Hippocampal formation (tissue), 2 donors: ENCODE measurements at regions not wholly inside any gene's neighbourhood (a gene's known extent, or its start where the extent isn't known, plus 50 kb on each side); places are given as distances from the start of the nearest gene placed in this dataset.
"Not testable (repeated sequence)": the region's sequence is repeated elsewhere in the genome, so short reads cannot be mapped to it uniquely, and the experiment has no call there.

ENCODE experiments used
- DNase-seq, 2 donors: peaks; one replicate each; lab custom pipeline; 2025; lab: John Stamatoyannopoulos, UW

DNA sequence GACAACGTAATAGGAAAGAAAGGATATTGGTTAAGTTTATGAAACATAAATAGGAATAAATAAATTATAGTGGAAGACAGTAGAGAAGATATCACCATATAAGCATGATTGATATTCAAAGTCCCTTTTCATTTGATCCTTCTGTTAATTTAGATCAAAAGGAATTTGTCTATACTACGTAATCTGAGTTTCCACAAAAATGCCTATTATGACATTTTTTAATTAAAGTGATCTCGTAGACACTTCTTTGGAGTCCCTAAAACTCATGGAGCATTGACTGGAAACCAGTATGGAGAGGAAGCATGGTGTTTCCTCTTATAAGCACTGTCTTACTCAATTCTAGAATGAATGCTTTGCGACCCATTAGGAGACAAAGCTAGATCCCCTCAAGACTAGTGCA lies 411.4 kb upstream of the SPHKAP start:
- DNase-seq, result no peak

DNA sequence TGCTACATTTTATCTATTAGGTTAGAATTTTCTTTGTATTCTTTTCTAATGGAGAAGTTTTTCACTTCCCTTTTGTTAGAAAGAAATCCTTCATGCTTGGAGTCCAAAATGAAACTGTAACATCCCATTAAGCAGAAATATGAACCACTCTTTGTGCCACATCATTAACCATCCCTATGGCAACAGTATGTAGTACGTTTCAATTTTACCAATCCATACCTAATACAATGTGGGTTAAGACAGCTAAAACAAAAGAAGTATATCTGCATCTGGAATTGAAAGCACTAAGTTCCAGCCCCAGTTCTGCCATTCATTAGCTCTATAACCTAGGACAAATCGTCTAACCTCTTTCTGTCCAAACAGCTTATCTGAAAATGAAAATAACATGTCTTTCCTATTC lies 409.2 kb upstream of the SPHKAP start:
- no peak for DNase-seq

DNA sequence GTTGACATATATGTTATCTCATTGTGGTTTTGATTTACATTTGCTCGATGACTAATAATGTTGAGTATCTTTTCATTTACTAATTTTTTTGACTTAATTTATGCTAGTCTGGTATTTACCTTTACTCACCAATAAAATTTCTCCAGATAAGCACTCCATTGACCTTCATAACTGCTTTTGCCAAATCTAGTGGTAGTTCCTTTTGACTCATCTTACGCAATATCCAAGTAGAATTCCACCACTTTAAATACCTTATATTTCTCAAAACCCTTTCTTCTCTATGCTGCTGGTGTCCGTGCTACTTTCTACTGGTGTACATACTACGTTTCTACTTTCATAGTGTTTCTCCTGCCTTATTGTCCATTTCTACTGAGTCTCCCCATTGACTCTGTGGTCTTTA lies 407.6 kb upstream of the SPHKAP start:
- no peak for DNase-seq

DNA sequence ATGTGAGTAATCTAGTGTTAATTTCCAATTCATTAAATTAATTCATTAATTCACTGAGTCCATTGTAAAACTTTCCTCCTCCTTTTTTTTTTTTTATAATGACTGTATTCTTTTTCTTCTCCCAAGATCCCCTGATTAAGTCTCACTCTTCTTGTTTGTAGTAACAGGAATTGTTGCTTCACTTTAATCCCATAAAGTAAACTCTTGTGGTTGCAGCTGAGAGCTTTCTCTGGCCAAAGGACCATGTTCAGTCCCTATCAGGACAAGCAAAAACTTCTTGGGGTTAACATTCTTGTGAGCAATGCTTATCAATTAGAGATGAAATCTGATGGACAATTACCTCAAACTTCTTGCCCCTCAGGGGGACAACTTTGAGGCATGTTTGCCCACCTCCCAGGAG lies 400.2 kb upstream of the SPHKAP start:
- no peak for DNase-seq

DNA sequence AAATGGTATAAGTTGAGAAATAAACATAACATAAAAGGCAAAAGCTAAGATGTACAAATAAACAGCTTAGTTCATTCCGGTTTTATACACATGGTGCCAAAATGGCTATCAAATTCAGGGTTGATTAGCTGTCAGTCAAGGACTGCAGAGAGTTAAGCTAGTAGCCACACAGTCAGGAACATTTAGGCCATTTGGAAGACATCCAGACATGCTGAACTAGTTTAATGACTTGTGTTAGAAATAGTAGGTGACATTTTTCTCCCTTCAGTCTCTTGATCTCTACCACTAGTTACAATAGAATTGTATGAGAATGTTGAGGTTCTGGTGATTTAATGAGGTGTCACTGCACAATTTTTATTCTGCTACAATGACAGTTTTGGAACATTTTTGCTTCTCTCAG lies 394.4 kb upstream of the SPHKAP start:
- DNase-seq, result no peak

DNA sequence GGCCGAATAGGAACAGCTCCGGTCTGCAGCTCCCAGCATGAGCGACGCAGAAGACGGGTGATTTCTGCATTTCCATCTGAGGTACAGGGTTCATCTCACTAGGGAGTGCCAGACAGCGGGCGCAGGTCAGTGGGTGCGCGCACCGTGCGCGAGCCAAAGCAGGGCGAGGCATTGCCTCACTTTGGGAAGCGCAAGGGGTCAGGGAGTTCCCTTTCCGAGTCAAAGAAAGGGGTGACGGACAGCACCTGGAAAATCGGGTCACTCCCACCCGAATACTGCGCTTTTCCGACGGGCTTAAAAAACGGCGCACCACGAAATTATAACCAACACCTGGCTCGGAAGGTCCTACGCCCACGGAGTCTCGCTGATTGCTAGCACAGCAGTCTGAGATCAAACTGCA lies 386.8 kb upstream of the SPHKAP start:
- DNase-seq, result not testable (repeated sequence)

DNA sequence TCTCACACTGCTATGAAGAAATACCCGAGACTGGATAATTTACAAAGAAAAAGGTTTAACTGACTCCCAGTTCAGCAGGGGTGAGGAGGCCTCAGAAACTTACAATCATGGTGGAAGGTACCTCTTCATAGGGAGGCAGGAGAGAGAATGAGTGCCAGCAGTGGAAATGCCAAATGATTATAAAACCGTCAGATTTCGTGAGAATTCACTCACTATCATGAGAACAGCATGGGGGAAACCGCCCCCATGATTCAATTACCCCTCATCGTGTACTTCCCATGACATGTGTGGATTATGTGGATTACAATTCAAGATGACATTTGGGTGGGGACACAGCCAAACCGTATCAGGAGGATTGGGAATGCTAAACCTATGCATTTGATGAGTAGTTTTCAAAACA lies 380.3 kb upstream of the SPHKAP start:
- DNase-seq, result no peak

DNA sequence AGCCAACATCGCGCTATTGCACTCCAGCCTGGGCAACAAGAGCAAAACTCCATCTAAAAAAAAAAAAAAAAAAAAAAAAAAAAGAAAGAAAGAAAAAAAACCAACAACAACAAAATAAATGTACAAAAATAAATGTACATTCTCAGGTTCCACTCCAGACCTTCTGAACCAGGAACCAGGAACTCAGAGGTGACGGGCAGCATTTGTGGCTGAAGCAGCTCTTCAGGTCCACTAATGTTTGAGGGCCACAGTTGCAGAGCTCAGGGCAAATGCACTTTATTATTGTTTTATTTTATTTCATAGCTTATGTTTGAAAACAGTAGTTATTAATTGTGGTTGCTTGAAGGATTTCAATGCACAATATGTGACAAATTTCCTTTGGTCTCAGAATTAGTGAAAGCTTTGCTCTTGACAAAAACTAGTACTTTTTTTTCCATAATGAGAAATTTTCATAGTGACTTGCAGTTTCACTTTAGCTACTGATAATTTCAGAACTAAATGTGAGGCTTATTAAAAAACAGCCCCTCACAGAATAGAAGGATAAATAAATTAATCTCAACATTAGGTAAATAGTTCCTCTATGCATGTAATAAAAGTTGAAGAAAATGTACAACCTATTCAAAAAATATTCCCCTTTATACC lies 378.4 kb upstream of the SPHKAP start:
- no peak for DNase-seq

DNA sequence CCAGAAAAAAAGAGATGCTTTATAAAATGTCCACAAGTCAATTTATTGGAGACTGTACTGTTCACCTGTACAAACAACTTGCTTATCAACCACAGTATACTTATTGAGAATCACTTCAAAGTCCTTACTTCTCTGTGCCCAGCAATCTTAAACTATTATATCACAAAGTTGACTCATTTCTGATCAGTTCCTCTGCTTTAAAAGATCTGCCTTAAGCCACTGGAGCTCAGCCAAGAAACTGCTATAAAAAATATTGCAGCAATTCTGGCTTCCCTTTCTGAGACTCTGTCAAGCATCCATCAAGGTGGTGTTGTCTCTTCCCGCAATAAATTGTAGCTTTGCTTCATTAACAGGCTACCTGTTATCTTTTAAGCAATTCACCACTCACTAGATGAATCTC lies 375.2 kb upstream of the SPHKAP start:
- DNase-seq, result no peak

DNA sequence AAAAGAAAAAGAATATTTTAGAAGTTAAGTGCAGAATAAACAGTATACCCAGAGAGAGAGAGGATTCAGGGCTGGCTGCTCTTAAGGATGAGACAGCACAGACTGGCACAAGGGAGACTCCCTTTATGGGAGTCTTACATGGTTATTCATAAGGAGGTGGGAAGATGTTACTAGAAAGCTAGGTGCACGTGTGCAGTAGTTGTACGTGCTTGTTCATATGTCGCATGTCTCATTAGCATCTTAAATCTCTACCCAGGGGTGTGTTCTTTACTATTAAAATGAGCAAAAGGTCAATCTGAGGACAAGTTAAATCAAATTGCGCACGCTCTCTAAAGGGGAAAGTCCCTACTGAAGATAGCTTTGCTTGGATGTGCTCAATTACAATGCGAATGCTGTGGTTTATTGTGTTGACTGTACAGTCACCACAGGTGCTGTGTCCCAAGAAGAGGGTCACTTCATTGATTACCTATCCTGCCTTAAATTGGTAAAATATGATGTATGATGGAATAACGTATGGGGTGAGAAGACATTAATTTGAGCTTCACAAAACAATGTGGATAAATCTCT lies 368.0 kb upstream of the SPHKAP start:
- no peak for DNase-seq

DNA sequence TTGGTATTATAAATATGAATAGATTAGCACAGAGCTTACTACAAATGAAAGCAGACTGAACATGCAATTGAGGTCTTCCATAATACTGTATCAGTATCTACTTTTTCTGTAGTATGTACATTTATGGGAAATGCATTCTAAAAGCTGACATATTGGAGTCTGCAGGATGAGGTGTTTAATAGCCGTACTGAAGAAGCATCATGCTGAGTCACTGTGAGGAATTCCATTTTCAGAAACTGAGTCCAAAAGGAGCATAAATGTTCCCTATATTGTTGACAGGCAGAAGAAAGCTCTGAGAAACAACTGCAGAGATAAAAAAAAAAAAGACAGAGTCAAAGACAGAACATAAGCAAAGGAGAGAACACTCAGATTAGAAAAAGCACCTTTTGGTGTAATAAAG lies 366.7 kb upstream of the SPHKAP start:
- DNase-seq, result no peak

DNA sequence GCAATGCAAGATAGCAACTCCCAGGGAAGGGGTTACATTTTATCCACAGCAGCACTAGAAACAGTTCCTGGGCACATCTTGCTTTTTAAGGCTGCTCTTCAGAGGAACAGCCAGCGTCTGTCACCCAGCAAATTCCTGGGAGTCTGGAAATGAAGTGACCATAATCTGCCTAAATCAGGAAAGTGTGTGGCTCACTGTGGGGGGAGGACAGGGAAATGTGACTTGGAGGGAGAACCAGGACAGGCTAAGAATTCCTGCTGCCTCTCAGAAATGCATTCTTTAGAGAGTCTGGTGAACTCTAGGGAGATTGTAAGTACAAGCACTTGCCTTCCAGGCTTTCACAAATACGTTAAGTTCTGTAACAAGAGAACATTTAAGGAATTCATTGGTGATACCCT lies 364.3 kb upstream of the SPHKAP start:
- no peak for DNase-seq

DNA sequence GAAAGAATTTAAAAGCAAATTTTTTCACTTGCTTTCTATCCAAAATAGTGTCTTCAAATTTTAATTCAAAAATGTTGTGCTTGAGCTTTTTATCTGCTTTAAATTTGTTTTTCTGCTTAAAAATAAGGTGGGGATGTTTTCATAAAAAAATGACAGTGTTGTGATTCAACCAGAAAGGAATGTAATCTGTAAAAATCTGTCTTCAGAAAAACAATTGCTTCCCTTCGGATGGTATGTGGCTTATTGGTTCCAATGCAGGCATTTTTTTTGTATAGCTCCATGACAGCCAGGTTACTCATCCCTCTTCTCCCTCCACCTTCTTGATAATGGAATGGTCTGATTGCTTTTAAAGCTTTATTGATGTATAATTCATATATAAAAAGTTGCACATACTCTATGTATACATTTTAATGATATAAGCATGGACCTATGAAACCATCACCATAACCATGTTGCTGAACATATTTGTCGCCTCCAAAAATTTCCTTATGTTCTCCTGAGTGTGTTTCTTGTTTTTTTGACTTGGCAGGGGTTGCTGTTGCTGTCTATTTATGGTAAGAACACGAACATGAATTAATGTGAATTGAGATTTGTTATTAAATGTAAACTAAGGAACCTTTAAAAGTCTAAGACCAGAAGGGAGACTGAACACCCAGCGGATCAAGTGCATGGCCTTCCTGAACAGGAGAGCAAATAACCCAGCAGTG lies 363.7 kb upstream of the SPHKAP start:
- DNase-seq, result no peak

DNA sequence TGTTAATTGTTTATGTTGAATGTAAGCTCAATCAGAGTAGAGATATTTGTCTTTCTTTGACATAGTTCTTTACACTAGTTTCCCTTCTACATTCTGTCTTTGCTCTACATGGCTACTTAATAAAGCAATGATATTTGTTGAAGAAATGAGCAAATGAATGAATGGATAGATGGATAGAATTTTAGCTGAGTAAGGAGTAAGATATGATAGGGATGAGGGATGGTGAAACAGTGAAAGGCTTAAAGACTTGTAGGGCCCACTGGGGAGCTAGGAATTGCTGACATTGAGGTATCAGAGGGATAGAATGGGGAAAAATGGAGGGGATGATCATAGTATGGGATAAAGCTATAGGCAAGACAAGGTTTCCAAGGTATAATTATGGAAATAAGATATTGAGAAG lies 361.6 kb upstream of the SPHKAP start:
- DNase-seq, result no peak

DNA sequence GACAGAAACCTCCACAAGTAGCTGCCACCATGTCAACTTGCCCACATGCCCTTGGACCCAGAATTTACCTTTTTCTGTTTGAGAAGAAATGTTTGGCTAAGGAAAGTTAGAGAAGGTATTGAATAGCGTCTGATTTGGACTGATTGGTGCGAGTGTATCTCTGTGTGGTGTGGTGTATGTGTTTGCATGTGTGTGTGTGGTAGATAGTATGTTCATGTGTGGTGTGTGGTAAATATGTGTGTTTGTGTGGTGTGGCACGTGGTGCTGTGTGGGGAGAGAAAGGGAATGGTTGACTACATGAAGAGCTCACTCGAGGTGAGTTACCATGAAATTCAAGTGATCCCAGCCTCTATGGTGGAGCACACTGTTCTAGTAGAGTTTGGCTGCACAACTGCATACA lies 360.8 kb upstream of the SPHKAP start:
- DNase-seq, result no peak

DNA sequence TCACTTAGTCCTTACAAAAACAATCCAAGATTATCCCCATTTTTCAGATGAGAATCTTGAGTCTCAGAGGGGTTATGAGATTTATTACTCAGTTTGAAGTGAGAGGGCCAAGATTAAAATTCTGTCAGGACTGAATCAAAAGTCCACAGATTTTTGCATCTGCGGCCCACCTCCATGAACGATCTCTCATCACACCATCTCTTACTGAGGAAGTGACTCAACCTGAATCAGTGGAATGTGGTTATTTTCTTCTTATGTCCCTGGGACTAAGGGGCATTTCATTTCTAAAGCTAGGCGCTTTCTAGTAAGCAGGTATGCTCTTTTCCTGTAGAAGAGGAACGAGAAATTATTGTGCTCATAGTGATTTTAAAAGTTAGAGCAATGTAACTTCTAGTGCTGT lies 360.3 kb upstream of the SPHKAP start:
- no peak for DNase-seq

DNA sequence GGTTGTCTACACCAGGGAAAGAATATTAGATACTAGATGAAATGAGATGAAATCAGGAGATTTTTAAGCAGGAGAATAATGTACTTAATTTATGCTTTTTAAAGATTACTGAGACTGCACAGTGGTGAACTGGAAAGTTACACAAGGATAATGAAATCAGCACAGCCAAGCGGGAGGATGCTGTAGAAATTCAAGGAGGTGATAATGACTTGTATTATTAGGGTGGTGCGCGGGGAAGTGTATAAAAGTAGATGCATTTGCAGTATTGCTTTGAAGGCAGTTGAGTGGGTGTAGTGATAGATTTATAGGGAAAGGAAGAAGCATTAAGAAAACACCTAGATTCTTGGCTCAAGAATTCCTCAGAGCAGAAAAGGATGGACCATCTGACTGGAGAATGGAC lies 359.5 kb upstream of the SPHKAP start:
- no peak for DNase-seq

DNA sequence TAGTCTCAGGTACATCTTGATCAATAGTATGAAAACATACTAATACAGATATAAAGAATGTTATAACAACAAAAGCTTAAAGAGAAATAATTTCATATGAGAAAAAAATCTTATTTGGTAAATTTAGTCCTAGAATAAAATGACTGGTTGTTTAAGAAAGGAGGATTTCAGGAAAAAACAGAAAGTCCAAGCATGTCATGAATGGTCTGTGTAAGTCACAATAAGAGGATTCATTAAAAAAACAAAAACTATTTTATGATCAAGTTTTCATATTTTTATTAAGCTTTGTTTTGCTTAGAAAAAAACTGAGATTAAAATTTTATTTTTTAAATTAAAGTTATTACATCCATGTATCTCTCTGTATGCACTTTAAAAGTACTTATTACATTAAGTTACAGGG lies 353.9 kb upstream of the SPHKAP start:
- DNase-seq, result no peak

DNA sequence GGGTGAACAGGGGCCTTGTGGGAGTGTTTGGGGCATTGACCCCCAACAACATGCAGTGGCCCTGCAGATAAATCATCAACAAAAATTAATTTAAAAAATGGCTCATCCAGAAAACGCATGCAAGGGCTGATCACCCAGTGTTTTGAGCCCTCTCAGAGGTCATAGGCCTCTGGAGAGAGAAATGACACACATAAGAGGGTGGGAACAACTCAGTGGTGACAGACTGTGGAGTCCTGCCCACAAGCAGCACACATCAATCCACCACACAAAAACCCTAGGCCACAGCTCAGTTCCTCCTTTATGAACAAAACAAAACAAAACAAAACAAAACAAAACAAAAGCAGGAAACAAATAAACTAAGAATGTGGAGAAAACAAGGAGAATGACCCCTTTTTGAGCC lies 351.7 kb upstream of the SPHKAP start:
- DNase-seq, result no peak

DNA sequence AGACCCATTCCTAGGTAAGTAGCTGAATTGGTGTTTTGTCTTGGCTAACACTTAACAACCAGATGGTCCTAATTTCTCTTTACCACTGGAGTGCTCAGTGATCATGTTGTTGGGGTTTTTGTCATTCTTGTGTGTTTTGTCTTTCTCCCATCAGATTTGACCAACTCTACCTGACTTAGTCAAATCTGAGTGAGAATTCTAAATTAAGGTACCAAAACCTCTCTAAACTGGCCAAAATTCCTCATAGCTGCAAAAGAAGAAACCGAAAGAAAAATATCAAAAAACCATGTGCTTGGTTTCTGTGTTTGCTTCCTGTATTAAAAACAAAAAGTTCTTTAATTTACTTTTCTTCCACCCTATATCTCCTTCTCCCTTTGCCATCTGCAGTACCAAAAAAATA lies 350.7 kb upstream of the SPHKAP start:
- DNase-seq, result no peak

DNA sequence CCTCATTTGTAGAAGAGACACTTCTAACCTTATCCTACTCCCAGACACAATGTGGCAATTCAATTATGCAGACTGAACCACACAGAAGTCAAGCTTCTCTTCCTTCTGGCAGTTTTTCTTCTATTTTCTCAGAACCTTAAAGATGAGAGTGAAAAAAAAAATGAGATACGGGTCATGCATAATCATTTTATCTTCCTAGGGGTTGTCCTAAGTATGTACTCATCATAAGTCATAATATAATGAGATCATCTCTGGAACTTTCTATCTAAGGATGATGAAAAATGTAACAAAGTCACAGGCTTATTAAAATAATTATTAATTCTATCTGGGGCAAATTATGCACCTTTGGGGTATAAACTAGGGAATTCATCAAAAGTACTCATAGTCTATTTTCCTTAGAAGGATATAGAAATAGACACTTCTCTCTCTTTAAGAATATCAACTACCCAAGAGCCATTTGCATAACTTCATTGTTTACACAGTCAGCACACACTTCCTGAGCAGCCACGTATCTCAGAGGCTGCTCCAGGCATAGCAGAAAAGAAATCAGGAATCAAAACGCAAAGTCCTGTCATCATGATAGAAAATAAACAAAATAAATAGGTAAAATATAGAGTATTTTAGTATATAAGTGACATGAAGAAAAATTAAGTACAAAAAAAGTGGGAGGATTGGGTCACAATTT lies 345.9 kb upstream of the SPHKAP start:
- no peak for DNase-seq

DNA sequence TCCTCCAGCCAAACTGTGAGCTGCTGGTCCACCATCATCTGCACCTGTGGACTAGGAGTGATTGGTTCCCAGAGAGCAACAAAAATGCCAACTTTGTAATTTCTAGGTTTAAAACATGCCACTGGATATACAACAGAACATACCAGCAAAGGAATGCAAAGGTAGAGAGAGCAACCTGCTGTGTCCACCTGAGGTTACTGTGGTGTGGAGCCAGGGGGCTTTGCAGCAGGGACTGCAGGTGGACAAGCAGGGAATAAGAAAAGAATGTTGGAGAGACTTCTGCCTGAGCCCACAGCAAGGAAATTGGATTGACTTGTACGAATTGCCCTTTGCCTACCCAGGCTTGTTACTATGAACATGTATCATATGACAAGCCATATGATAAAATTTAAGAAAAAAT lies 345.2 kb upstream of the SPHKAP start:
- no peak for DNase-seq

DNA sequence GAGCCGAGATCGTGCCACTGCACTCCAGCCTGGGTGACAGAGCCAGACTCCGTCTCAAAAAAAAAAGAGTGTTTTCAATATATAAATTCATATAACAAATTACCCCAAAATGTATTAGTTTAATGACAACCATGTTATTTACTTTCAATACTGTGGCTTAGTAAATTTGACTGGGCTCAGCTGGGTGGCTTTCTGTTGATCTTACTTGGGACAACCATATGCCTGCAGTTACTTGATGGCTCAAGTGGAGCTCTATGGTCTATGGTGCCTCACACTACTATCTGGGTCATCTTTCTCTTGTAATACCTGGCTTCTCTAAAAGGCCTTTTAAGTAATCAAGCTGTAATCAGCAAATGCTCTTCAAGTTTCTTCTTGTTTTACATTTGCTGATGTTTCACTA lies 341.5 kb upstream of the SPHKAP start:
- no peak for DNase-seq
